Cardiac muscle cell (in vitro differentiated cells and primary cell): ENCODE measurements at regions not wholly inside any gene's neighbourhood (a gene's known extent, or its start where the extent isn't known, plus 50 kb on each side); places are given as distances from the start of the nearest gene placed in this dataset.

Source experiments
- DNase-seq, 2 donors: peaks; one replicate each; pipeline versions ENCODE4 v3.0.0 to v3.0.0-alpha.2; 2010 to 2017; ENCODE audit warnings: low read depth in 1 of 2, low spot score in 1 of 2
- H3K27ac ChIP-seq: fragments of 200-600 bp; sonication (generic); 2 replicates; pipeline ENCODE4 v1.5.1; 2016
- H3K27me3 ChIP-seq: fragments of 200-600 bp; sonication (generic); 2 replicates; pipeline ENCODE4 v1.6.0; 2016; ENCODE audit warnings: control low read depth
- H3K36me3 ChIP-seq: fragments of 200-600 bp; sonication (generic); 2 replicates; pipeline ENCODE4 v1.5.1; 2016; ENCODE audit warnings: control low read depth
- H3K4me1 ChIP-seq: fragments of 200-600 bp; sonication (generic); 2 replicates; pipeline ENCODE4 v1.8.1; 2017; ENCODE audit warnings: low read depth, mild to moderate bottlenecking, mixed run types
- H3K4me3 ChIP-seq: fragments of 200-600 bp; sonication (generic); 2 replicates; pipeline ENCODE4 v1.5.1; 2016; ENCODE audit warnings: mild to moderate bottlenecking
- H3K9me3 ChIP-seq: fragments of 200-600 bp; sonication (generic); 2 replicates; pipeline ENCODE4 v1.5.1; 2017; ENCODE audit warnings: low read depth, mild to moderate bottlenecking, control low read depth
- TF ChIP-seq, protein P1 (sequence below): IDR thresholded peaks from 2 replicates; pipeline ENCODE4 v1.5.1; 2012; ENCODE audit warnings: low read depth, mild to moderate bottlenecking, low read length

DNA sequence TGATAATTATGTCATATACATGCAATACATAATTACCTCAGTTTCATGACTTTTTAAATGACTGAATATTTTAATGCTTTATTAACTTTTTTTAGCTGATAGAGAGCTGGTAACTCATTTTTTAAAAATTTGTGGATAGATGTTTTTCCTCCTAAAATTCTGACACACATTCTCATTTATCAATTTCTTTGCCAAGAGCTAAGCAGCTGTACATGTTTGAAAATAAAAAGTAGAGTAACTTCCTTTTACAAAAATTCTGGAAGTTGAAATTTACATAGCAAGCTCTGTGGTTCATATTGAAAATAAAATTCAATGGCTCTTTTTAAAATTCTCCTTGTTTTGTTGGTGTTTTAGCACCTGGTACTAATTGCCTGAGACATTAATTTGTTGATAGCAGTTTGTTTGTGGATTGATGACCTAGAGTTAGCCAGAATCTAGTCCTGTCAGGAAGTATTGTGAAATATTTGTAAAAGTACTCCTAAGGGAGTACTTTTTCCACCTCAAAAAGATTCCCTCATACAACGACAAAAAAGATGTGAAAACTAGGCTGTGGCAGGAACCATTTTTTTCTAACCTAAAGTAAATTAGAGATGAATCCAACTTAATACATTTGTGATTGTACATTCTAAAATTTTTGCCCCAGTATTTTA is 621.8 kb downstream of the BCKDHB start:
- H3K36me3 ChIP-seq: no peaks in the 10 kb centered on the region
- TF ChIP-seq, protein P1, sequence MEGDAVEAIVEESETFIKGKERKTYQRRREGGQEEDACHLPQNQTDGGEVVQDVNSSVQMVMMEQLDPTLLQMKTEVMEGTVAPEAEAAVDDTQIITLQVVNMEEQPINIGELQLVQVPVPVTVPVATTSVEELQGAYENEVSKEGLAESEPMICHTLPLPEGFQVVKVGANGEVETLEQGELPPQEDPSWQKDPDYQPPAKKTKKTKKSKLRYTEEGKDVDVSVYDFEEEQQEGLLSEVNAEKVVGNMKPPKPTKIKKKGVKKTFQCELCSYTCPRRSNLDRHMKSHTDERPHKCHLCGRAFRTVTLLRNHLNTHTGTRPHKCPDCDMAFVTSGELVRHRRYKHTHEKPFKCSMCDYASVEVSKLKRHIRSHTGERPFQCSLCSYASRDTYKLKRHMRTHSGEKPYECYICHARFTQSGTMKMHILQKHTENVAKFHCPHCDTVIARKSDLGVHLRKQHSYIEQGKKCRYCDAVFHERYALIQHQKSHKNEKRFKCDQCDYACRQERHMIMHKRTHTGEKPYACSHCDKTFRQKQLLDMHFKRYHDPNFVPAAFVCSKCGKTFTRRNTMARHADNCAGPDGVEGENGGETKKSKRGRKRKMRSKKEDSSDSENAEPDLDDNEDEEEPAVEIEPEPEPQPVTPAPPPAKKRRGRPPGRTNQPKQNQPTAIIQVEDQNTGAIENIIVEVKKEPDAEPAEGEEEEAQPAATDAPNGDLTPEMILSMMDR: no peak
- H3K27me3 ChIP-seq: no peaks in the 10 kb centered on the region
- H3K27ac ChIP-seq: no peak overlapping the region
- H3K4me3 ChIP-seq: no peak overlapping the region
- DNase-seq: no peak
- no peaks in the 10 kb centered on the region for H3K4me1 ChIP-seq
- H3K9me3 ChIP-seq: no peaks in the 10 kb centered on the region

DNA sequence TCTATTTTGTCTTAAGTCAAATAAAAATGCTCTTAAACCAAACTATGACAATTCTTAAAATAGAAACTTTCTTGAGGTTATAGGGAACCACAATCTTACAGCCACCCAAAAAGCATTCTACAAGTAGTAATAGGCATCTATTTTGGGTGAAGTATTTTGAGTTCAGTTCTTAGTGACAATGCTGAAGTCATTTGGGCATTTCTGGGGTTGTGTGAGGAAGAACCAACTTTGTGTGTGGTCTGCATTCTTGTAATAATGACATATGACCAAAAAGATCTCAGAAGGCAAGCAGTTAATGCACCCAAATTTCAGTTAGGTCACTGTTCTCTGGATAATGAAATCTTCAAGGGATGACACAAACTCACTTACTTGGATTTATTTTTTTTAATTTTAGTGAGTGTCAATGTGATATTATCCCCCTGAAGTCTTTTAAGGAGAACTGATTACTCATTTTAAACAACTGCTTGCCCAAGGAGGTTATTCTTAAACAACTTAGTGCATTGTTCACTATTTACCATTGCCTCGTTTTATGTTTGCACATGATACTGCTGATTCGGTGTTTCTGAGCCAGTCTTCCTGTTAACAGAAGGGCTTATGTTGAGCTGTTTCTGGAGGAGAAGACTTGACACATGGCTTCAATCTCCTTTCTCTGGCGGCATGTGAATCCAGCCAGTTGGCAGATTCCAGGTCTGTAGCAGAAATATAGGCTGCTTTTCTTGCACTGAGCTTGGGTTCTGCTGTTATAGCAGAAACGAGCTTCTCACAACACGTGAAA is 618.9 kb downstream of the BCKDHB start:
- TF ChIP-seq, protein P1: no peak
- H3K4me3 ChIP-seq: no peak overlapping the region
- H3K9me3 ChIP-seq: no peaks in the 10 kb centered on the region
- H3K4me1 ChIP-seq: no peaks in the 10 kb centered on the region
- H3K27ac ChIP-seq: no peak overlapping the region
- no peaks in the 10 kb centered on the region for H3K36me3 ChIP-seq
- no peaks in the 10 kb centered on the region for H3K27me3 ChIP-seq
- DNase-seq: no peak

DNA sequence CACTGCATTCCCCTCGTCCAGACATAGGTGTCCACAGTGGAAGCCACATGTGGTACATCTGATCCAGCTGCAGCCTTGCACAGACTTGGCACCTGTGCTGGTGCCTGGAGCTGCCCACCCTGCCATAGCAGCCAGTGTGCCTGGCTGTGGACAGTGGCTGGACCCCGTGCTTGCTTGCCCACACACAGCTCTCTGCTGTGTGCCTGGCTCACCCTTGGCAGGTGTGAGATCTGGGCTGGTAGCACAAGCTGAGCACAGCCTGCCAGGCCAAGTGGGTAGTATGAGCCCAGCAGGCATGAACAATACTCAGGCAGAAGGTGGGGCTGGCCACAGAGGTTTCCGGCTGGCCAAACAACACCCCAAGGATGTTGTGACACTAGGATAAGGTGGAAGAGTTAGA is 614.4 kb downstream of the BCKDHB start:
- TF ChIP-seq, protein P1: no peak
- Histone ChIP-seq H3K36me3 (no peaks in the 10 kb centered on the region), H3K27ac (no peak overlapping the region), H3K4me3 (no peak overlapping the region), H3K27me3 (no peaks in the 10 kb centered on the region), H3K9me3 (no peaks in the 10 kb centered on the region), H3K4me1 (no peaks in the 10 kb centered on the region)
- DNase-seq: no peak

DNA sequence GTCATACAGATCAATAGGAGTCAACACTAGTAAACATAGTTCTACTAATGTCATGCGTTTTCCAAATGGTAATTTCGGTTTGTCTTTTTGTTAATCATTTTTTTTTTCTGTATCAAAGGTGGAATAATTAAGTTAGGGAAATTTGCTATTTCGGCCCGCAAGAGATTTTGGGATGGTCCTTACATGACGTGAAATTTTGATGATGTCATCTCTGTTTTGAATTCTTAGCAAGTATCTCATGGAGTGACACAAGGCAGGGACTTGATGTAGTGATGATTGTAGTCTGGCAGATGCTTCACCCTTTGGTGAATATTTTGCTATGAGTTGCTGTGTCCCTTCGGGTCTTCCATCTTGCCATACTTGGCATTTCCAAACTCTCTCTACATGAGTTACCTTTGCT is 608.0 kb downstream of the BCKDHB start:
- Histone ChIP-seq H3K27ac (no peak overlapping the region), H3K27me3 (no peaks in the 10 kb centered on the region), H3K4me3 (no peak overlapping the region), H3K36me3 (no peaks in the 10 kb centered on the region), H3K4me1 (no peaks in the 10 kb centered on the region), H3K9me3 (no peaks in the 10 kb centered on the region)
- TF ChIP-seq, protein P1: no peak
- DNase-seq: no peak

DNA sequence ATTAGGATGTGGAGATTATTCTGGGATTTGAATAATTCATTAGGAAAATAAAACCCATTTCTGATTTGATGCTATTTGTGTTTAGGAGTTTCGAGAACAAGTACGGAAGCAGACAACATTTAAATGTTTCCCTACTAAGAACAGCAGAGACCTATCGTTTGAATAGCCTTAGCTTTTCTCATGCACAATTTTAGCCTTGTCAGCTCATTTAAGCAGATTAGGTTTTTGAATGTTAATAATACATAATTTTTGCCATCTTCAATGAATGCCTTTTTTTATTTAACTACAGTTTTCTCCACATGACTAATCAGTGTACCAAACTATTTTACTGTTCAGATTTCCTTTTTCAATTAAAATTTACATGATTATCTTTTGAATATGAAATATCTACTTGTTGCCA is 592.0 kb downstream of the BCKDHB start:
- no peak for DNase-seq
- H3K4me1 ChIP-seq: no peaks in the 10 kb centered on the region
- H3K4me3 ChIP-seq: no peak overlapping the region
- no peaks in the 10 kb centered on the region for H3K27me3 ChIP-seq
- H3K27ac ChIP-seq: no peak overlapping the region
- H3K9me3 ChIP-seq: no peaks in the 10 kb centered on the region
- H3K36me3 ChIP-seq: no peaks in the 10 kb centered on the region
- TF ChIP-seq, protein P1: no peak
